GM18498 (cell line): ENCODE measurements at regions not wholly inside any gene's neighbourhood (a gene's known extent, or its start where the extent isn't known, plus 50 kb on each side); places are given as distances from the start of the nearest gene placed in this dataset.
A peak's percentile ranks its signal among the peaks of the same experiment; 100 is the strongest.

Experiments
- ATAC-seq: cut with Tn5 transposase; IDR thresholded peaks from one replicate; pipeline ENCODE4 v1.9.1; 2021; ENCODE audit warnings: mild to moderate bottlenecking, moderate library complexity; ENCODE audit not compliant: unreplicated experiment

GRCh38 chr10:111338805-111339204, 262.0 kb downstream of the ADRA2A start:
- peak; percentile 94 for ATAC-seq

GRCh38 chr10:111344804-111345203, 268.0 kb downstream of the ADRA2A start:
- peak; percentile 71 for ATAC-seq

- ATAC-seq, result no peak
Measured at GRCh38 chr10:111347386-111348013, 270.7 kb downstream of the ADRA2A start.

DNA sequence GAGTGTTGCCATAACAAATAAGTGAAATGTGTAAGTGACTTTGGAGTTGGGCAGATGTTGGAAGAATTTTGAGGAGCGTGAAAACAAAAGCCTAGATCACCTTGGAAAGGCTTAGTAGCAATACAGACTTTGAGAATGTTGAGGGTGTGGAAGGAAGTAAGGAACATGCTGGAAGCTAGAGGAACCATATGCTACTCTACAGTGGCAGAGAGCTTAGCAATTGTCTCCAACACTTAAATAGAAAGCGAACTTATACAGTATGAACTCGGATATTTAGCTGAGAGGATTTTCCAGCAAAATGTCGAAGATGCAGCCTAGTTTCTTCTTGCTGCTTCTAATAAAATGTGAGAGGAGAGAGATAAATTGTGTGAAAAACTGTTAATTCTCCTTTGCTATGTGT, 271.2 kb downstream of the ADRA2A start:
- no peak for ATAC-seq

GRCh38 chr10:111354859-111355258, 278.0 kb downstream of the ADRA2A start:
- ATAC-seq, result no peak

DNA sequence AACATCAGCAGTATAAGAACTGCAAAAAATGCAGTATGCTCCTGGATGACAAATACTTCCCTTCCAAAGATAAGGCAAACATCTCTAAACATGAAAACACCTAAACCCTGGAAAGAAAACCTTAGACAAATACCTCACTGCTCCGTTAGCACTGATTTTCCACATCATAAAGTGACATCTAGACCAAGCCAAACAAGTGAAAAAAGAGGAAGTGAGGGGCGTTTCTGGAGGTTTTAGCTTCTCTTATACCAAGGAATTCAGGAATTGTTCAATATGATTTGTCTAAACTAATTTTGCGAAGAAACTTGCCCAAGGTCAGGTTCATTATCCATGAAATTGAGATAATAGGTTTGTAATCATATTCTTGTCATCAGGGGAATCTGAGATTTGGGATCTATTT, 279.7 kb downstream of the ADRA2A start:
- no peak for ATAC-seq

- no peak for ATAC-seq
Measured at GRCh38 chr10:111357859-111358258, 281.0 kb downstream of the ADRA2A start.

- peak; percentile 98 for ATAC-seq
Measured at GRCh38 chr10:111360260-111360925, 283.6 kb downstream of the ADRA2A start.

GRCh38 chr10:111367531-111367930, 290.7 kb downstream of the ADRA2A start:
- no peak for ATAC-seq

GRCh38 chr10:111370101-111370500, 293.3 kb downstream of the ADRA2A start:
- no peak for ATAC-seq

GRCh38 chr10:111373696-111374095, 296.9 kb downstream of the ADRA2A start:
- no peak for ATAC-seq

- ATAC-seq, result no peak
Measured at GRCh38 chr10:111379534-111380187, 302.8 kb downstream of the ADRA2A start.

GRCh38 chr10:111384556-111384955, 307.7 kb downstream of the ADRA2A start:
- no peak for ATAC-seq

- no peak for ATAC-seq
Measured at GRCh38 chr10:111390813-111391563, 314.2 kb downstream of the ADRA2A start.

DNA sequence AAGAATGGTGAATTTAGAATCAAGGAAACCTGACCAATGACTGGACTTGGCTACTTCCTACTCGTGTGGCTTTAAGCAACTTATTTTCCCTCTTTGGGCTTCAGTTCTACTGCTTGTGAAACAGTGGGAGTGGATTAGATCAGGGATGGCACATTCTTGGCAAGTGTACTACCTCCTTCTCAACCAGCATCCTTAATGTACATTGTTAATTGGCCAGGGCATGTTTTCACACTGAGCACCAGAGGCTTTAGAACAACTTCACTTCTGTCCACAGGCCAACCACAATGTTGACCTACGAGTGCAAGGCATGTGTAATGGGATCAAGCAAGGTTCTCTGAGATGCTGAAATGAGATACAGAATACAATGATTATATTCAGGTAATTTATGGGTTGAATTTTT, 315.3 kb downstream of the ADRA2A start:
- no peak for ATAC-seq

DNA sequence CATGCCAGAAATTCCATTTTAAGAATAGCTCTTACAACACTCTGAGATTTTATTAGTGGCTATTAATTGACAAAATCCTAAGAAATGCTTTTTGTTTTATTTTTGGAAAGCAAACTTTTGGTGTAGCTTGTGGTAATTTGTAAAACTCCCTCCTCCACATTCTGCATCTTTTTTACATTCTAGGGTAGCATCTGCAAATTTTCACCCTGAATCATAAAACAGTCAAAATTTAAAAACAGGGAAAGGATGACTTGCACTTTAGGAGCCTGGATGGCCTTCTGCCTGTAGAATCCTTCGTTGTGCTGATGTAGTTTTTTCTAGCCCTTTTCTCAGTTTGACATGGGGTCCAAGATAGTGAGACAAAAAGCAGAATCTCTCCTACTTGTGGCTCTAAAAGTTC, 316.1 kb downstream of the ADRA2A start:
- ATAC-seq, result no peak

DNA sequence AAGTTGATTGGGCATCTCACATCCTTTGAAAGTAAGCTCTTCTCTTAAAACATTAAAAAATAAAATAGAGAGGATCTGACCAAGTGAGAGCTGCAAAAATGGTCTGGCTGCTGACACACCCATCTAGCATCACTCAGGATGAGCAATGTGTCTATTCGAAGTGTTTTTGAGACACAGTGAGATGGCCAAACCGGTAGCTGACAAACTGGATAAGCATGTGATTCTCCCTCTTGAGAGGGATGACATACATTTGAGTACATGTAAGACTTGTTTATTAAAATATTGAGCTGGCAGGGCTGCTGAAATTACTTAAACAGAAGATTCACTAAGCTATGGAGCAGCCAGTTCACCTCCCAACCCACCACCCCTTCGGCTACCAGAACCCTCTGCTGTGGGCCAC, 333.9 kb downstream of the ADRA2A start:
- ATAC-seq, result no peak

DNA sequence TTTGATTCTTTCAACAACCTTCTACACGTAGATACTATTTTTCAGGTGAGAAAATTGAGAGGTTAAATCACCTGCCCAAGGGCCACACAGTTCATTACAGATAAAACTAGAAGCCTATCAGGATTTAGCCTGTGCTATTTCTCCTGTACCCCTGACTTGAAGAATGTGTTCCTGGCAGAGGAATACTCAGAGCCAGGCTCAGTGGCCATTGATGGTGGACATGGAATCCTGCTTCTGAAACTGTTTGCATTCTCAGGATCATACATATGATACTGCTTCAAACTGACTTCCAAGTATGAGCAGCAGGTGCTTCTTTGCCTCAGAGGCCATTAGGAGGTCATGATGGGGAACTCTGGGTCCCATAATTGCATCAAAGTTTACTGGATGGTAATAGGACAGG, 348.6 kb downstream of the ADRA2A start:
- no peak for ATAC-seq

DNA sequence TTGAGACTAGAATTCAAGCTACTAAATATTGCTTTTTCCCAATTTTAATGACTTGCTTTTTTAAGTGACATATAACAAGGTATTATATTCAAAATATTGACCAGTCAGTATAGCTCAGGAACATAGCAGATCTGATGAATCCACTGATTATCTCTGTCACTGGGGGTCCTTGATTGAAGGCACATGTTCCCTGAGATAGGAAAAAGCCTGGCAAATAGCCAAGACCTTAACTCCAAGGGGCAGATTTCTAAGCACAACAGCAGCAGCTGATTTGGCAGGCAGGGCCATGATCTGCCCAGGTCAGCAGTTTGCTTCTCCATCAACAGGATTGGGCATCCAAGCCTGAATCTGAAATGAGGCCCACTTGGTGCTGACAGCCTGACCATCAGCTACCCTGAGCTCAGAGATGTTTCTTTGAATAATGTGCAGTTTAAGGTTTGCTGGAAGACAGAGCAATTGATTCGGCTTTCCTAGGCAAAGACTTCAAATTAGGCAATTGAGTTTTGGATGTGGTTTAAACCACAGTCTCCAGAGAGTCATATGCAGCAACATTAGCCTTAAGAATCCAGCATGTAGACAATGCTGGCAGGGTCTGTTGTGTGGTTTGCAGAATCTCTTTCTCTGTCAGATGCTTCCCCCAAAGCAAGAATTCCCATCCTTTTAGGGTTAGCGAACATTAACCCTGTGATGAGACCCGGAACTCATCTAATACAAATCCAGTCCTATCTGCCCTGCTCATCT, 352.6 kb downstream of the ADRA2A start:
- no peak for ATAC-seq

DNA sequence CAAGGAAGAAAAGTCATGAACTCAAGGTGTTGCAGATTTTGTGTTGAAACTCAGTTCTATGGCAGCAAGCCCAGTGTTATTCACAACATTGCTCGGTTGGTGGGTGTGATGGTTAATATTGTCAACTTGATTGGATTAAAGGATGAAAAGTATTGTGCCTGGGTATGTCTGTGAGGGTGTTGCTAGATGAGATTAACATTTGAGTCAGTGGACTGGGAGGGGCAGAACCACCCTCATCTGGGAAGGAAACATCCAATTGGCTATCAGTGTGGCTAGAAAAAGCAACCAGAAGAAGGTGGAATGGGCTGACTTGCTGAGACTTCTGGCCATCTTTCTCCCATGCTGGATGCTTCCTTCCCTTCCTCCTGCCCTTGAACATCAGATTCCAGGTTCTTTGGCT, 353.2 kb downstream of the ADRA2A start:
- ATAC-seq, result no peak

GRCh38 chr10:111432588-111432987, 355.8 kb downstream of the ADRA2A start:
- ATAC-seq, result no peak
